SU-DHL-6 (cell line): ENCODE measurements at regions not wholly inside any gene's neighbourhood (a gene's known extent, or its start where the extent isn't known, plus 50 kb on each side); places are given as distances from the start of the nearest gene placed in this dataset.
"Not testable (repeated sequence)": the region's sequence is repeated elsewhere in the genome, so short reads cannot be mapped to it uniquely, and the experiment has no call there.

ENCODE experiments used
- H2AFZ ChIP-seq: fragments of 200-600 bp; sonication (generic); 2 replicates; pipeline ENCODE4 v1.6.1; 2014; ENCODE audit warnings: low read depth, mild to moderate bottlenecking, moderate library complexity, mixed read lengths, antibody characterized with exemption, low read length; ENCODE audit not compliant: severe bottlenecking
- H3F3A ChIP-seq: fragments of 200-600 bp; shearing (Covaris generic); 2 replicates; pipeline ENCODE4 v1.6.0; 2016; ENCODE audit warnings: antibody characterized with exemption, mild to moderate bottlenecking; ENCODE audit not compliant: insufficient read depth
- H3K27ac ChIP-seq: fragments of 200-600 bp; sonication (generic); 2 replicates; pipeline ENCODE4 v1.5.1; 2016; ENCODE audit warnings: low read depth, mild to moderate bottlenecking, low read length, moderate library complexity, mixed read lengths
- H3K27me3 ChIP-seq: fragments of 200-600 bp; sonication (generic), shearing (Covaris generic); 2 replicates; pipeline ENCODE4 v1.6.0; 2014; ENCODE audit warnings: mild to moderate bottlenecking, low read length
- H3K36me3 ChIP-seq: fragments of 200-600 bp; sonication (generic); 2 replicates; pipeline ENCODE4 v1.6.1; 2014; ENCODE audit warnings: mild to moderate bottlenecking, low read length, mixed read lengths
- H3K4me2 ChIP-seq: fragments of 300-600, 200-600 bp; shearing (Covaris generic), sonication (generic); 2 replicates; pipeline ENCODE4 v1.6.0; 2014; ENCODE audit warnings: low read length, low read depth, mild to moderate bottlenecking; ENCODE audit not compliant: poor library complexity, severe bottlenecking
- H3K4me3 ChIP-seq: fragments of 200-600 bp; sonication (generic); 2 replicates; pipeline ENCODE4 v1.5.1; 2014; ENCODE audit warnings: antibody characterized with exemption, low read length, mild to moderate bottlenecking, mixed read lengths; ENCODE audit not compliant: insufficient read depth, poor library complexity, severe bottlenecking
- H3K79me2 ChIP-seq: fragments of 200-600 bp; sonication (generic); 2 replicates; pipeline ENCODE4 v1.6.1; 2014; ENCODE audit warnings: mild to moderate bottlenecking, low read length, moderate library complexity; ENCODE audit not compliant: insufficient read depth
- H3K9ac ChIP-seq: fragments of 200-600 bp; sonication (generic); 2 replicates; pipeline ENCODE4 v1.7.0; 2014; ENCODE audit warnings: mild to moderate bottlenecking, low read length
- H3K9me2 ChIP-seq: fragments of 200-600 bp; sonication (generic); replicated peaks from 2 replicates; pipeline ENCODE4 v1.6.1; 2014; ENCODE audit warnings: low read length; ENCODE audit not compliant: insufficient read depth
- H3K9me3 ChIP-seq: fragments of 200-600 bp; sonication (generic); 2 replicates; pipeline ENCODE4 v1.6.1; 2014; ENCODE audit warnings: low read length, mixed read lengths; ENCODE audit not compliant: insufficient read depth
- H4K20me1 ChIP-seq: fragments of 200-600 bp; sonication (generic); 2 replicates; pipeline ENCODE4 v1.6.1; 2014; ENCODE audit warnings: low read depth, mild to moderate bottlenecking, antibody characterized with exemption, low read length, moderate library complexity, mixed read lengths
- EZH2phosphoT487 ChIP-seq: fragments of 200-600 bp; sonication (generic), shearing (Covaris generic); conservative IDR thresholded peaks from 2 replicates; pipeline ENCODE4 v1.6.1; 2018; ENCODE audit warnings: mild to moderate bottlenecking, antibody characterized with exemption, low read length, moderate library complexity, mixed read lengths
- TF ChIP-seq, protein P1 (sequence below): fragments of 200-600 bp; sonication (generic); IDR thresholded peaks from one replicate; pipeline ENCODE4 v1.5.1; 2017; ENCODE audit warnings: antibody characterized with exemption, mild to moderate bottlenecking, low read length, moderate library complexity; ENCODE audit not compliant: insufficient read depth, poor library complexity, severe bottlenecking

DNA sequence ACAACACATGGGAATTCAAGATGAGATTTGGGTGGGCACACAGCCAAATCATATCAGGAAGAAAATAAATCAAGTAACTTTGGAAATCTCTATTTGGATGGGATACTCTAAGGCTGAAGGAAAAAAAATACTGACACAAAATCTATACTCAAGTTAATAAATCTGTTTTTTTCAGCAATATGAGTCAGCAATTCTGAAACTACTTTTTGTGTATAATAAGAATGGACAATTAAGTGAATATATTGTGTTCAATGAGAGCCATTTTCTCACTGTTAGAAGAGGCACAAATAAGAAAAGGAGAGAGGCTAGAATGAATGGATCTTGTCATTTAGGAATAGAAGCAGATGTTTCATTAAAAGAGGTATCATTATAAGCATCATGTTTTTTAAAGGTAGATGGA lies 651.0 kb downstream of the TAF11L14 start:
- Histone ChIP-seq H3K9me2 (no peaks in the 10 kb centered on the region), H2AFZ (no peak overlapping the region), H3K9ac (no peak overlapping the region), H3K4me2 (no peak overlapping the region), H4K20me1 (no peaks in the 10 kb centered on the region), H3K9me3 (no peaks in the 10 kb centered on the region), H3K36me3 (no peaks in the 10 kb centered on the region), H3K4me3 (no peak overlapping the region), H3K27ac (no peak overlapping the region), H3K27me3 (no peaks in the 10 kb centered on the region), H3F3A (no peaks in the 10 kb centered on the region), H3K79me2 (no peaks in the 10 kb centered on the region)
- TF ChIP-seq, protein P1, sequence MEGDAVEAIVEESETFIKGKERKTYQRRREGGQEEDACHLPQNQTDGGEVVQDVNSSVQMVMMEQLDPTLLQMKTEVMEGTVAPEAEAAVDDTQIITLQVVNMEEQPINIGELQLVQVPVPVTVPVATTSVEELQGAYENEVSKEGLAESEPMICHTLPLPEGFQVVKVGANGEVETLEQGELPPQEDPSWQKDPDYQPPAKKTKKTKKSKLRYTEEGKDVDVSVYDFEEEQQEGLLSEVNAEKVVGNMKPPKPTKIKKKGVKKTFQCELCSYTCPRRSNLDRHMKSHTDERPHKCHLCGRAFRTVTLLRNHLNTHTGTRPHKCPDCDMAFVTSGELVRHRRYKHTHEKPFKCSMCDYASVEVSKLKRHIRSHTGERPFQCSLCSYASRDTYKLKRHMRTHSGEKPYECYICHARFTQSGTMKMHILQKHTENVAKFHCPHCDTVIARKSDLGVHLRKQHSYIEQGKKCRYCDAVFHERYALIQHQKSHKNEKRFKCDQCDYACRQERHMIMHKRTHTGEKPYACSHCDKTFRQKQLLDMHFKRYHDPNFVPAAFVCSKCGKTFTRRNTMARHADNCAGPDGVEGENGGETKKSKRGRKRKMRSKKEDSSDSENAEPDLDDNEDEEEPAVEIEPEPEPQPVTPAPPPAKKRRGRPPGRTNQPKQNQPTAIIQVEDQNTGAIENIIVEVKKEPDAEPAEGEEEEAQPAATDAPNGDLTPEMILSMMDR: no peak
- TF ChIP-seq EZH2phosphoT487: no peak

DNA sequence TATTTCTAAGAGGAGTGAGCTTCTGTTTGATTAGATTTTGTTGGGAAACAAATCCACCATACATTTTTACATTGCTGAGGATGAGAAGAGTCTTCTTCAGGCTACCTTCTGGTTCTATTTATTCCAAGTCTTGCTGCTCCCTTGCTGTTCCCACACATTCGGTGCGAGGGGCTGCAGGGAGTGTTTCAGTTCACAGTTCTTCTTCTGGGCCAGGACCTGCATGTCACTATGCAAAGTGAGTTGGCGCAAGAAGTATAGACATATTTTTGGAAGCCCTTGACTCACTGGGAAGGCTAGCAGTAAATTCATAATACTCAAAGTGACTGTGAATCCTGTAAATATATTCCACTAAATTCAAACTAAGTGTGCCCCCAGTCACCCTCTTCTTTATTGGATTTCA lies 657.9 kb downstream of the TAF11L14 start:
- Histone ChIP-seq H3K27ac (no peak overlapping the region), H3K4me2 (no peak overlapping the region), H3K27me3 (no peaks in the 10 kb centered on the region), H4K20me1 (no peaks in the 10 kb centered on the region), H3K4me3 (no peak overlapping the region), H3K36me3 (no peaks in the 10 kb centered on the region), H3K9ac (no peak overlapping the region), H2AFZ (no peak overlapping the region), H3F3A (no peaks in the 10 kb centered on the region), H3K9me3 (no peaks in the 10 kb centered on the region), H3K9me2 (no peaks in the 10 kb centered on the region), H3K79me2 (no peaks in the 10 kb centered on the region)
- TF ChIP-seq, protein P1: no peak
- no peak for TF ChIP-seq EZH2phosphoT487

DNA sequence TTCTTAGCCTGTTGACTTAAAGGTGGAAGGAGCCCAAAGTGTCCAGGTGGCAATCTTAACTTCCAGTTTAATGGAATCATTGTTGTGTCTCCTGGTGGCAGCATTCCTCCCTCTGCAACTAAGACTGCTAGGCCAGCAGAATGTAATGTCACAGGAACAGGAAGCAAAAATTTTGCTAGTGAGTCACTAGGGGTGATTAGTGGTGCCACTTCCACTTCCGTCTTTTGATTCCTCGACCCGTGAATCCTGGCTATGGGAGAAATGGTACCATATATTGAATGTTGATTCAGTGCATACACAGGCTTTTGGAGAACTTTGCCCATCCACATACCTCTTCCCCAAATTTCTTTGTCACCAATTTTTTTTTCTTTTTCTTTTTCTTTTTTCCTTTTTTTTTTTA lies 661.4 kb downstream of the TAF11L14 start:
- not testable (repeated sequence) for H3K79me2 ChIP-seq, H3K9ac ChIP-seq, H3K27ac ChIP-seq, H3K4me3 ChIP-seq, H4K20me1 ChIP-seq, H3K9me2 ChIP-seq, H3K27me3 ChIP-seq, H3F3A ChIP-seq, H3K4me2 ChIP-seq, H3K36me3 ChIP-seq, H2AFZ ChIP-seq, H3K9me3 ChIP-seq

DNA sequence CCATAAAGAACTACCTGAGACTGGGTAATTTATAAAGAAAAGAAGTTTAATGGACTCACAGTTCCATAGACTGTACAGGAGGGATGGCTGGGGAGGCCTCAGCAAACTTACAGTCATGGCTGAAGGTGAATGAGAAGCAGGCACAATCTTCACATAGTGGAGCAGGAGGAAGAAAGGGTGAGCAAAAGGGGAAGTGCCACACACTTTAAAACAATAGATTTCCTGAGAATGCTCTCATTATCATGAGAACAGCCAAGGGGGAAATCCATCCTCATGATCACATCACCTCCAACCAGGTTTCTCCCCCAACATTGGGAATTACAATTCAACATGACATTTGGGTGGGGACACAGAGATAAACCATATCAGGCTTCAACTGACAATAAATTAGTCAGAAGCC lies 664.9 kb downstream of the TAF11L14 start:
- no peak overlapping the region for H3K4me2 ChIP-seq
- H3K36me3 ChIP-seq: no peaks in the 10 kb centered on the region
- no peaks in the 10 kb centered on the region for H3K27me3 ChIP-seq

More for the DNA sequence above, 664.9 kb downstream of the TAF11L14 start:
- no peak overlapping the region for H3K27ac ChIP-seq
- no peaks in the 10 kb centered on the region for H4K20me1 ChIP-seq
- no peak overlapping the region for H2AFZ ChIP-seq
- no peak overlapping the region for H3K4me3 ChIP-seq
- TF ChIP-seq EZH2phosphoT487: no peak
- TF ChIP-seq, protein P1: no peak
- no peaks in the 10 kb centered on the region for H3F3A ChIP-seq
- H3K79me2 ChIP-seq: no peaks in the 10 kb centered on the region
- H3K9ac ChIP-seq: no peak overlapping the region
- no peaks in the 10 kb centered on the region for H3K9me3 ChIP-seq
- no peaks in the 10 kb centered on the region for H3K9me2 ChIP-seq
